ENCODE measurements at regions not wholly inside any gene's neighbourhood (a gene's known extent, or its start where the extent isn't known, plus 50 kb on each side); places are given as distances from the start of the nearest gene placed in this dataset.

DNA sequence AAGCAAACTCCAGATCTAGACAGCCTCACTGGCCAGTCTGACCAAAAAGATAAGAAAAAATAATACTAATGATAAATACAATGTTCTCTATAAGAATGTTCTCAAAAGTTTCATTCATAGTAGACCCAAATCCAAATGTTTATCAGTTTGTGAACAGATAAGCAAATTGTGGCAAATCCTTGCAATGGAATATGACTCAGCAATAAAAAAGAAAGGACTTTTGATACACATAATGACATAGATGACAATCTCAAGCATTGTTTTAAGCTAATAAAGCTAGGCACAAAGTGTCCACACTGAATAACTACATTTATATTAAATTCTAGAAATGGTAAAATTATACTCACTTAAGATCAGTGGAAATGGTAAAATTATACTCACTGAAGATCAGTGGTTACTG, 195.4 kb upstream of the TYRP1 start:
- H3K36me3 ChIP-seq (ENCODE audit: control insufficient read depth, insufficient read depth, low read length): no peaks in the 10 kb centered on the region
- no peak for DNase-seq (ENCODE audit: low read depth)
- H3K4me3 ChIP-seq (ENCODE audit: low read depth, low read length): no peak overlapping the region
- no peak for TF ChIP-seq CTCF (IDR thresholded peaks at IDR 0.05; ENCODE audit: insufficient read depth, low read length, poor library complexity, severe bottlenecking)
- H3K27me3 ChIP-seq (ENCODE audit: control insufficient read depth, insufficient read depth, low read length): no peaks in the 10 kb centered on the region

DNA sequence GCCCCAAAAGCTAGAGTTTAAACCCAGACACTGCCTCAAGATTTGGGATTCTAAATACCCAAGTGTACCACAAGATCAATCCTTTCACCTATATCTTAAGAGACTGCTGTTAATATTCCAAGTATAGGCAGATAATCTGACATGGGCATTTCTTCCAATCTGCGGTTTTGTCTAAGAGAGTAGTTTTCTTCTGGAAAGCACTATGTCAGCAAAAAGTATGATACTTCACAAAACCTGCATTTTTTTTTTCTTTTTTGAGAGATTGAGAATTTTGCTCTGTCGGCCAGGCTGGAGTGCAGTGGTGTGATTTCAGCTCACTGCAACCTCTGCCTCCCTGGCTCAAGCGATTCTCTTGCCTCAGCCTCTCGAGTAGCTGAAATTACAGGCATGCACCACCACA, 190.7 kb upstream of the TYRP1 start:
- no peak for DNase-seq (ENCODE audit: low read depth)
- Histone ChIP-seq H3K4me3 (ENCODE audit: low read depth, low read length) (no peak overlapping the region), H3K36me3 (ENCODE audit: control insufficient read depth, insufficient read depth, low read length) (no peaks in the 10 kb centered on the region), H3K27me3 (ENCODE audit: control insufficient read depth, insufficient read depth, low read length) (no peaks in the 10 kb centered on the region)
- TF ChIP-seq CTCF (IDR thresholded peaks at IDR 0.05; ENCODE audit: insufficient read depth, low read length, poor library complexity, severe bottlenecking): no peak

DNA sequence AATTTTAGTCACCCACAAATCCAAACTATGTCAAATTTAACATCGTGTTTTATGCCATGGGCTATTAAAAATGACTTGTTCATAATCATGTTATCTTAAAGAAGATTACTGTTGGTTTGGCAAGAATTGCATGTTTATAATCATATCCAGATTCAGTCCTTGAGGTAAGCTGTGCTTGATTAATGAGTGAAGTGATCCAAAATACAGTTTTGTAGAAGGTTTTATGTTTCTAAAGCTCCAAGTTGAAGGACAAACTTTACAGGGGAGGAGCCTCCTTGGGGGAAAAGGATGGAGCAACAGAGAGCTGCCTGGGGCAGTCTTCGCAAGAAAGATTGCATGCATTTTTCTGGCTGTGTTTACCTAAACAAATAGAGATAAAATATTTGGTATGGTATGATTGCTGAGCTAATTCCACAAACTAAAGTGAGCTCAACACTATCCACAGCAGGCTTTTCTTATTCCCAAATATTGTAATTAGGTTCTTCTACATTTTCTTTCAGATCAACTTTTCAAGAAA, 189.5 kb upstream of the TYRP1 start:
- Histone ChIP-seq H3K27me3 (ENCODE audit: control insufficient read depth, insufficient read depth, low read length) (no peaks in the 10 kb centered on the region), H3K36me3 (ENCODE audit: control insufficient read depth, insufficient read depth, low read length) (no peaks in the 10 kb centered on the region), H3K4me3 (ENCODE audit: low read depth, low read length) (no peak overlapping the region)
- TF ChIP-seq CTCF (IDR thresholded peaks at IDR 0.05; ENCODE audit: insufficient read depth, low read length, poor library complexity, severe bottlenecking): no peak
- DNase-seq (ENCODE audit: low read depth): no peak

DNA sequence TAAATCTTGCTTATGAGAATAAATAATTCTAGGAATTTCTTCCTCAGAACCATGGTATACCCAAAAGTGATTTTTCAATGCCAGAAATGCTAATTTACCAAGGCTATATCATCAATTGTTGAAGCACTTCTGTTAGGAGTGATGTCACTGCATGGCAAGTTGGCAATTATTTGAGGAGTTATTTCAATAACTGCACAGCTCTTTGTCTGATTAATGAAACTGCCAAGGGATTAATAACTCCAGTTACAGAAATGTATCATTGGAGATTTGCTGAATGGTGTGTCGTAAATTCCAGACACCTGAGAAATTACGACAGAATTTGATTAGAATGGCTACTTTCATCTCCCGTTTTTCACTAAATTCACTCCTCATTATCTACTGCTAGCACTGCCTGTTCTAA, 182.6 kb upstream of the TYRP1 start:
- no peak for TF ChIP-seq CTCF (IDR thresholded peaks at IDR 0.05; ENCODE audit: insufficient read depth, low read length, poor library complexity, severe bottlenecking)
- H3K36me3 ChIP-seq (ENCODE audit: control insufficient read depth, insufficient read depth, low read length): no peaks in the 10 kb centered on the region
- no peak for DNase-seq (ENCODE audit: low read depth)
- H3K4me3 ChIP-seq (ENCODE audit: low read depth, low read length): no peak overlapping the region
- no peaks in the 10 kb centered on the region for H3K27me3 ChIP-seq (ENCODE audit: control insufficient read depth, insufficient read depth, low read length)

- no peaks in the 10 kb centered on the region for H3K36me3 ChIP-seq (ENCODE audit: control insufficient read depth, insufficient read depth, low read length)
- no peak for DNase-seq (ENCODE audit: low read depth)
- TF ChIP-seq CTCF (IDR thresholded peaks at IDR 0.05; ENCODE audit: insufficient read depth, low read length, poor library complexity, severe bottlenecking): no peak
- no peak overlapping the region for H3K4me3 ChIP-seq (ENCODE audit: low read depth, low read length)
- H3K27me3 ChIP-seq (ENCODE audit: control insufficient read depth, insufficient read depth, low read length): no peaks in the 10 kb centered on the region
Observed at GRCh38 chr9:12511726-12512125, 181.5 kb upstream of the TYRP1 start.

- H3K36me3 ChIP-seq (ENCODE audit: control insufficient read depth, insufficient read depth, low read length): no peaks in the 10 kb centered on the region
- H3K4me3 ChIP-seq (ENCODE audit: low read depth, low read length): no peak overlapping the region
- no peak for TF ChIP-seq CTCF (IDR thresholded peaks at IDR 0.05; ENCODE audit: insufficient read depth, low read length, poor library complexity, severe bottlenecking)
- H3K27me3 ChIP-seq (ENCODE audit: control insufficient read depth, insufficient read depth, low read length): no peaks in the 10 kb centered on the region
- no peak for DNase-seq (ENCODE audit: low read depth)
Observed at GRCh38 chr9:12516031-12516430, 177.2 kb upstream of the TYRP1 start.
